ENCODE measurements at regions not wholly inside any gene's neighbourhood (a gene's known extent, or its start where the extent isn't known, plus 50 kb on each side); places are given as distances from the start of the nearest gene placed in this dataset.

DNA sequence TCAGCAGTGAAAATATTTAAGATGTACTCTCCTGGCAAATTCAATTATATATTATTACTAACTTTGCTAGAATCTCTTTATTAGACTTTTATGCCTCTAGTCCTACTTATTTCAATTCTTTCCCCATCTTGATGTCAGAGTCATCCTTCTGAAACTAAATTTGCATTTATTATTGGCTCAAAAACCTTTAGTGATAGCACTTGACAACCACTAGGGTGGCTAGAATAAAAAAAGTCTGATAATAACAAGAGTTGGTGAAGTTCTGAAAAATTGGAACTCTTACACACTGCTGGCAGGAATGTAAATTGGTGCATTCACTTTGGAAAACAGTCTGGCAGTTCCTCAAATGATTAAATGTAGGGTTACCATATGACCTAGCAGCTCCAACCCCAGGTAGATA is 73.8 kb downstream of the LSMEM1 start:
- H4K20me1 ChIP-seq (ENCODE audit: insufficient read depth), result no peaks in the 10 kb centered on the region
- RAD21 ChIA-PET (ENCODE audit: low non-redundant PET in 1 of 2, low total read pairs in 2 of 2, uncharacterized antibody in 2 of 2, unreplicated experiment in 2 of 2), result no interaction called here

DNA sequence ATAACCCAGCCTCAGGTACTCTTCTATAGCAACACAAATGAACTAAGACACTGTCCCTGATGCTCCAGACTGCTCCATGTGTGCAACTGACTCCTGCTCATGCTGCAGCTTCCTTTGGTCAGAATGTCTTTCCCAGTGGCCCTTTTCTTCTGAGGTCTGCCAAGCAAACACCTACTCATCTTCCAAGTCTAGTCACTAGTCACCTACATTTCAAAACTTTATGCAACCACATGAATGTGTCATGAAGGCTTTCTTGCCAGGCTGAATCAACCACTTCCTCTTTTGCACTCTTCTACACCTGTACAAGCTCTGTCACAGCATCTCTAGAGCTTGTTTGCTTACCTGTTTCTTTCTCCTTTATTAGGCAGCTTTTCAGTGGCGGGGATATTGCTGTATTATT is 75.8 kb downstream of the LSMEM1 start:
- H3K79me2 ChIP-seq (ENCODE audit: insufficient read depth, low read length), result no peaks in the 10 kb centered on the region
- H3K9me3 ChIP-seq (ENCODE audit: control insufficient read depth in 1 of 2, insufficient read depth in 1 of 2, low read depth in 1 of 2, low read length in 2 of 2), result no peaks in the 10 kb centered on the region
- H3K27ac ChIP-seq (ENCODE audit: low read depth, low read length), result no peak overlapping the region
- TF ChIP-seq ELF1 (IDR thresholded peaks at IDR 0.05; ENCODE audit: borderline replicate concordance, low read depth) (no peak), SRF (IDR thresholded peaks at IDR 0.05; ENCODE audit: low read depth) (no peak), RAD21 (IDR thresholded peaks at IDR 0.05; ENCODE audit: low read depth) (no peak), ZFX (IDR thresholded peaks at IDR 0.05) (no peak), CEBPB (IDR thresholded peaks at IDR 0.05; ENCODE audit: low read depth) (no peak), JUND (IDR thresholded peaks at IDR 0.05) (no peak), POLR2A (IDR thresholded peaks at IDR 0.05; ENCODE audit: borderline replicate concordance, extremely low read depth, insufficient read depth, insufficient read length) (no peak), EZH2 (IDR thresholded peaks at IDR 0.05) (no peak), POLR2AphosphoS5 (IDR thresholded peaks at IDR 0.05; ENCODE audit: low read depth, low read length) (no peak), EGR1 (IDR thresholded peaks at IDR 0.05; ENCODE audit: low read depth) (no peak), SIN3A (IDR thresholded peaks at IDR 0.05; ENCODE audit: low read depth) (no peak)
- TF ChIP-seq, protein P1, sequence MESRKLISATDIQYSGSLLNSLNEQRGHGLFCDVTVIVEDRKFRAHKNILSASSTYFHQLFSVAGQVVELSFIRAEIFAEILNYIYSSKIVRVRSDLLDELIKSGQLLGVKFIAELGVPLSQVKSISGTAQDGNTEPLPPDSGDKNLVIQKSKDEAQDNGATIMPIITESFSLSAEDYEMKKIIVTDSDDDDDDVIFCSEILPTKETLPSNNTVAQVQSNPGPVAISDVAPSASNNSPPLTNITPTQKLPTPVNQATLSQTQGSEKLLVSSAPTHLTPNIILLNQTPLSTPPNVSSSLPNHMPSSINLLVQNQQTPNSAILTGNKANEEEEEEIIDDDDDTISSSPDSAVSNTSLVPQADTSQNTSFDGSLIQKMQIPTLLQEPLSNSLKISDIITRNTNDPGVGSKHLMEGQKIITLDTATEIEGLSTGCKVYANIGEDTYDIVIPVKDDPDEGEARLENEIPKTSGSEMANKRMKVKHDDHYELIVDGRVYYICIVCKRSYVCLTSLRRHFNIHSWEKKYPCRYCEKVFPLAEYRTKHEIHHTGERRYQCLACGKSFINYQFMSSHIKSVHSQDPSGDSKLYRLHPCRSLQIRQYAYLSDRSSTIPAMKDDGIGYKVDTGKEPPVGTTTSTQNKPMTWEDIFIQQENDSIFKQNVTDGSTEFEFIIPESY (IDR thresholded peaks at IDR 0.05; ENCODE audit: extremely low read depth, insufficient replicate concordance, low read length), result no peak
- H4K20me1 ChIP-seq (ENCODE audit: insufficient read depth), result no peaks in the 10 kb centered on the region
- no peak for DNase-seq (ENCODE audit: low read depth, low spot score)
- no peak overlapping the region for H3K9ac ChIP-seq (ENCODE audit: low read length)
- no peak for ATAC-seq
- intact Hi-C loops (cut with micrococcal nuclease), result loop anchor here (10.0 kb wide), 1 partner anchor 728 kb away; no protein-coding TSS in a partner anchor
- H2AFZ ChIP-seq (ENCODE audit: low read depth, low read length, poor library complexity, severe bottlenecking), result no peak overlapping the region
- no peak overlapping the region for H3K4me3 ChIP-seq (replicated peaks in 1 of 2; ENCODE audit: low read depth in 1 of 2, low read length in 2 of 2)
- no peaks in the 10 kb centered on the region for H3K4me1 ChIP-seq (ENCODE audit: control insufficient read depth in 1 of 2, insufficient read depth in 2 of 2, low read length in 2 of 2)
- RAD21 ChIA-PET (ENCODE audit: low non-redundant PET in 1 of 2, low total read pairs in 2 of 2, uncharacterized antibody in 2 of 2, unreplicated experiment in 2 of 2), result no interaction called here
- CTCF ChIA-PET, result no interaction called here
- no peaks in the 10 kb centered on the region for H3K27me3 ChIP-seq (ENCODE audit: insufficient read depth, low read length)
- H3K4me2 ChIP-seq (ENCODE audit: low read length), result no peak overlapping the region
- no TSS peak for BruUV-seq (replicated peaks)
- POLR2A ChIA-PET, result no interaction called here
- no peaks in the 10 kb centered on the region for H3K9me2 ChIP-seq (ENCODE audit: insufficient read depth)
- H3K36me3 ChIP-seq (ENCODE audit: control insufficient read depth in 1 of 2, insufficient read depth in 2 of 2, low read length in 2 of 2), result no peaks in the 10 kb centered on the region

More for the DNA sequence above, 73.8 kb downstream of the LSMEM1 start:
- H3K4me1 ChIP-seq (ENCODE audit: control insufficient read depth in 1 of 2, insufficient read depth in 2 of 2, low read length in 2 of 2), result no peaks in the 10 kb centered on the region
- H3K9me3 ChIP-seq (ENCODE audit: control insufficient read depth in 1 of 2, insufficient read depth in 1 of 2, low read depth in 1 of 2, low read length in 2 of 2), result no peaks in the 10 kb centered on the region
- no peak overlapping the region for H3K4me2 ChIP-seq (ENCODE audit: low read length)
- no peaks in the 10 kb centered on the region for H3K79me2 ChIP-seq (ENCODE audit: insufficient read depth, low read length)
- no peak overlapping the region for H3K27ac ChIP-seq (ENCODE audit: low read depth, low read length)
- H3K9ac ChIP-seq (ENCODE audit: low read length), result no peak overlapping the region
- H2AFZ ChIP-seq (ENCODE audit: low read depth, low read length, poor library complexity, severe bottlenecking), result no peak overlapping the region
- ChIA-PET POLR2A (no interaction called here), CTCF (no interaction called here)
- no peak overlapping the region for H3K4me3 ChIP-seq (replicated peaks in 1 of 2; ENCODE audit: low read depth in 1 of 2, low read length in 2 of 2)
- H3K27me3 ChIP-seq (ENCODE audit: insufficient read depth, low read length), result no peaks in the 10 kb centered on the region
- ATAC-seq (peak; percentile 30; the same call in 1 of the 2 replicates), DNase-seq (ENCODE audit: low read depth, low spot score) (no peak)
- H3K9me2 ChIP-seq (ENCODE audit: insufficient read depth), result no peaks in the 10 kb centered on the region
- H3K36me3 ChIP-seq (ENCODE audit: control insufficient read depth in 1 of 2, insufficient read depth in 2 of 2, low read length in 2 of 2), result no peaks in the 10 kb centered on the region
- no TSS peak for BruUV-seq (replicated peaks)
- peak in 1 of 3 experiments; percentile 49; a peak in 2 of 6 replicates for TF ChIP-seq CTCF (IDR thresholded peaks at IDR 0.05 in 2 of 3, conservative IDR thresholded peaks at IDR 0.05 in 1 of 3; ENCODE audit: borderline replicate concordance in 1 of 3, insufficient read depth in 1 of 3, low read depth in 2 of 3, low read length in 2 of 3)
- no peak for TF ChIP-seq POLR2A (IDR thresholded peaks at IDR 0.05; ENCODE audit: borderline replicate concordance, extremely low read depth, insufficient read depth, insufficient read length)
- intact Hi-C loops (cut with micrococcal nuclease), result loop anchor here (10.0 kb wide), 1 partner anchor 730 kb away; no protein-coding TSS in a partner anchor
